NB4 (cell line): ENCODE measurements at regions not wholly inside any gene's neighbourhood (a gene's known extent, or its start where the extent isn't known, plus 50 kb on each side); places are given as distances from the start of the nearest gene placed in this dataset.

Source experiments
- CTCF ChIP-seq: IDR thresholded peaks from one replicate; pipeline ENCODE4 v1.5.1; 2012; ENCODE audit warnings: low read depth, low read length
- MAX ChIP-seq: IDR thresholded peaks from 2 replicates; pipeline ENCODE4 v1.6.1; 2011; ENCODE audit warnings: low read depth, low read length
- MYC ChIP-seq: IDR thresholded peaks from 2 replicates; pipeline ENCODE4 v1.6.1; 2011; ENCODE audit warnings: low read depth, low read length
- POLR2A ChIP-seq: IDR thresholded peaks from 2 replicates; pipeline ENCODE4 v1.6.1; 2011; ENCODE audit warnings: mild to moderate bottlenecking; ENCODE audit not compliant: insufficient read length; ENCODE audit errors: extremely low read depth

GRCh38 chr3:4091786-4092185 is 211.4 kb upstream of the SETMAR start:
- TF ChIP-seq CTCF (no peak), POLR2A (no peak), MAX (no peak), MYC (no peak)
